Erythroblast (primary cell): ENCODE measurements at regions not wholly inside any gene's neighbourhood (a gene's known extent, or its start where the extent isn't known, plus 50 kb on each side); places are given as distances from the start of the nearest gene placed in this dataset.

Source experiments
- GATA1 ChIP-seq: IDR thresholded peaks from 2 replicates; pipeline ENCODE4 v1.6.1; 2011; ENCODE audit warnings: low read depth, mild to moderate bottlenecking, control low read depth, low read length, moderate library complexity
- POLR2A ChIP-seq: IDR thresholded peaks from 2 replicates; pipeline ENCODE4 v1.6.1; 2011; ENCODE audit warnings: mild to moderate bottlenecking, low read length

GRCh38 chr4:38360201-38360600 is 303.8 kb upstream of the KLF3 start:
- TF ChIP-seq POLR2A (no peak), GATA1 (no peak)
